CD8-positive, alpha-beta memory T cell (primary cell): ENCODE measurements at regions not wholly inside any gene's neighbourhood (a gene's known extent, or its start where the extent isn't known, plus 50 kb on each side); places are given as distances from the start of the nearest gene placed in this dataset.

ENCODE experiments used
- CTCF ChIA-PET: fragments of 350-600 bp; sonication (Branson Sonifier 250); formaldehyde crosslinking; loops from one replicate; lab custom pipeline; 2021; ENCODE audit warnings: antibody characterized with exemption; lab: Charles Lee
- POLR2A ChIA-PET: fragments of 350-600 bp; sonication (Branson Sonifier 250); formaldehyde crosslinking; loops from one replicate; lab custom pipeline; 2021; ENCODE audit warnings: antibody characterized with exemption; lab: Charles Lee
- DNase-seq, 5 donors: peaks; one replicate each; pipeline versions ENCODE4 v3.0.0 to v3.0.0-alpha.2; 2020 to 2022; ENCODE audit warnings: mixed read lengths in 1 of 5
- H3K27ac ChIP-seq: one replicate; pipeline ENCODE4 v1.7.0; 2013; ENCODE audit warnings: low read depth, mild to moderate bottlenecking, low read length, moderate library complexity
- H3K27me3 ChIP-seq: 2 replicates; pipeline ENCODE4 v1.7.0; 2013; ENCODE audit warnings: low read length, mild to moderate bottlenecking; ENCODE audit not compliant: insufficient read depth, poor library complexity, severe bottlenecking
- H3K36me3 ChIP-seq: 2 replicates; pipeline ENCODE4 v1.7.0; 2013; ENCODE audit warnings: mild to moderate bottlenecking, low read length, moderate library complexity; ENCODE audit not compliant: insufficient read depth
- H3K4me1 ChIP-seq: 2 replicates; pipeline ENCODE4 v1.7.0; 2013; ENCODE audit warnings: mild to moderate bottlenecking, low read length, moderate library complexity; ENCODE audit not compliant: insufficient read depth
- H3K4me3 ChIP-seq: 2 replicates; pipeline ENCODE4 v1.7.0; 2013; ENCODE audit warnings: mild to moderate bottlenecking, low read length
- H3K9me3 ChIP-seq: 2 replicates; pipeline ENCODE4 v1.7.0; 2013; ENCODE audit warnings: mild to moderate bottlenecking, low read length
- H3K27ac Mint-ChIP-seq, 8 donors: one replicate each; pipeline ENCODE4 v1.8.0; 2020 to 2021; ENCODE audit warnings: mixed read lengths in 8 of 8, mild to moderate bottlenecking in 6 of 8, inconsistent platforms in 3 of 8, moderate library complexity in 3 of 8
- H3K27me3 Mint-ChIP-seq, 2 donors: one replicate each; pipeline ENCODE4 v1.8.0; 2020 to 2021; ENCODE audit warnings: mixed read lengths in 2 of 2, mild to moderate bottlenecking in 1 of 2, moderate library complexity in 1 of 2
- H3K36me3 Mint-ChIP-seq, 3 donors: one replicate each; pipeline ENCODE4 v1.8.0; 2020 to 2021; ENCODE audit warnings: mixed read lengths in 3 of 3, inconsistent platforms in 1 of 3, mild to moderate bottlenecking in 1 of 3
- H3K4me1 Mint-ChIP-seq, 3 donors: one replicate each; pipeline ENCODE4 v1.8.0; 2020 to 2021; ENCODE audit warnings: mixed read lengths in 3 of 3, inconsistent platforms in 1 of 3, mild to moderate bottlenecking in 1 of 3
- H3K4me3 Mint-ChIP-seq, 7 donors: one replicate each; pipeline ENCODE4 v1.8.0; 2020 to 2021; ENCODE audit warnings: mixed read lengths in 7 of 7, mild to moderate bottlenecking in 6 of 7, moderate library complexity in 4 of 7, inconsistent platforms in 2 of 7
- H3K9me3 Mint-ChIP-seq, 5 donors: one replicate each; pipeline ENCODE4 v1.8.0; 2020 to 2022; ENCODE audit warnings: mixed read lengths in 5 of 5, mild to moderate bottlenecking in 3 of 5, moderate library complexity in 2 of 5, inconsistent platforms in 1 of 5

DNA sequence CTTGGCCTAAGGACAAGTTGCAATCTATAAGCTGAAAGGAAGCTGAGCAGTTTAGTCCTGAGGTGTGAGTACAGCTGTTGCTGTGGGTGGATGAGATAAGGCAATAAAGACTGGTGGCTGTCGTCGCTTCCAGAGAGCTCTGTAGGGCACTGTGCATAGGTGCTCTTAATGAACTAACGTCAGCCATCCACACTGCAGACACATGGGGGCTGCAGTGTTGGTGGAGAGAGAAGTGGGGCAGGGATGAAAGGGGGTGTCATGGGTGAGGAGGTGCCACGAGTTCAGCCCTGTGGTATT is 139.9 kb upstream of the IRX3 start:
- no peak overlapping the region for H3K4me3 ChIP-seq
- no peak for DNase-seq
- POLR2A ChIA-PET: no interaction called here
- H3K9me3 ChIP-seq: no peaks in the 10 kb centered on the region
- H3K36me3 Mint-ChIP-seq: no peaks in the 10 kb centered on the region
- no peak overlapping the region for H3K27ac ChIP-seq
- CTCF ChIA-PET: no interaction called here
- peaks cover 0 to 14% (median 8%) of the 10 kb centered on the region in 5 donors for H3K9me3 Mint-ChIP-seq
- H3K4me1 Mint-ChIP-seq: no peaks in the 10 kb centered on the region
- H3K36me3 ChIP-seq: no peaks in the 10 kb centered on the region
- H3K27me3 ChIP-seq: no peaks in the 10 kb centered on the region
- no peak overlapping the region for H3K27ac Mint-ChIP-seq
- H3K4me1 ChIP-seq: no peaks in the 10 kb centered on the region
- H3K4me3 Mint-ChIP-seq: no peak overlapping the region
- peaks cover 17 to 21% of the 10 kb centered on the region in 2 donors for H3K27me3 Mint-ChIP-seq

DNA sequence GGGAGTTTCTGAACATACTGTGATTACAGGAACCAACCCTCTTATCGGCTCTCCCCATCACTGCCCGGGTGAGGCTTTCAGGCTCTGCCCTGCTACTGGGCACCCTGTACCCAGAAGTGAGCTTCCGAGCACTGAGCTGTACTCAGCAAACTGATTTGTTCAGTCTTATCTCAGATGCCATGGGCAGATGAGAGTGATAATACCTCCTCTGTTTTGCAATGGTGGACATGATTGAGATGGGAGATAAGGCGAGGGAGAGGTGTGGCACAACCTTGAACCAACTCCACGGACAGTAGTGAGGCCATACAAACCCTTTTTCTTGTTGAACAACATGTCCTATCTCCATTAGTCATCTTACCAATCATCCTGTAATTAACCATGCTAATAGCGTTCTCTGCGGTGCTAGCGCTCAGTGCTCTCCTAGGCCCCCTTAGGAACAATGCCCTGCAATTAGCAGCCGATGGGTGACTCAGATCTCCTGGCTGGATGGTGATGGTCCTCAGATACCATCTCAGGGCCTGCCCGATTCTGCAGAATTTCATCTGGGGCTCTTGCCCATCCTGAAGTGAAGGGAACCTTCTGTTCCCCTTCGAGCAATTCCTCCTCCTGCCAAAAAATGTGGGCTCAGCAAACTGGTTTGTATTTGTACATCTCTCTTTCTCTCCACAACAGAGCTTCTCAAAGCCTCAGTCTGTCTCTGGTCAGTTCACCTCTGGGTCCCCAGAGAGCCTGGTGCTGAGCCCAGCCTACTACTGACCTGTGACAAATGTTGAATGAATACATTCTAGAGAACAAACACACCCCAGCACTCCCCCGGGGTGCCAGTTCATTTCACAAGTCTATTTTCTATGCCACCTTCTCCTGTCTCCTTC is 139.3 kb upstream of the IRX3 start:
- Histone ChIP-seq H3K4me3 (no peak overlapping the region), H3K4me1 (no peaks in the 10 kb centered on the region), H3K9me3 (no peaks in the 10 kb centered on the region), H3K27me3 (no peaks in the 10 kb centered on the region), H3K27ac (no peak overlapping the region), H3K36me3 (no peaks in the 10 kb centered on the region)
- CTCF ChIA-PET: no interaction called here
- H3K27me3 Mint-ChIP-seq: peaks cover 17 to 21% of the 10 kb centered on the region in 2 donors
- no peak overlapping the region for H3K4me3 Mint-ChIP-seq
- no peak for DNase-seq
- H3K27ac Mint-ChIP-seq: no peak overlapping the region
- H3K4me1 Mint-ChIP-seq: no peaks in the 10 kb centered on the region
- POLR2A ChIA-PET: no interaction called here
- H3K36me3 Mint-ChIP-seq: no peaks in the 10 kb centered on the region
- peaks cover 0 to 11% (median 8%) of the 10 kb centered on the region in 5 donors for H3K9me3 Mint-ChIP-seq

DNA sequence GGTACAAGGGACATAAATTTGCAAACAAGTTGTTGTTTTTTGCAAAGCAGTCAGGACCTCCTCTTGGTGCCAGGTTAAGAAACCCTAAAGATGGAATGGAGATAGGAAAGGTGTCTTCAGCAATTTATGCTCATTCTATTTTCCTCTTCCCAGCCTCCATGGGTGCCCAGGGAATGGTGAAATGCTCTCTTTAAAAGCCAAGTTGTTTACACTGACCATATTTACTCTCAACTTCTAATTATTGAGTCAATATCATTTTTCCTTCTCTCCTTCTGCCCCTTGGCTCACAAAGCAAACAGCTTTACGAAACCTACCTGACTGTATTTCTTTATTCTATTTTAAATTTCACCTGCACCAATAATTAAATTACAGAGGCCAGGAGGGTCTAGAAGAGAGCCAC is 138.5 kb upstream of the IRX3 start:
- H3K4me3 Mint-ChIP-seq: no peak overlapping the region
- H3K9me3 Mint-ChIP-seq: peaks cover 0 to 8% (median 4%) of the 10 kb centered on the region in 5 donors
- Histone ChIP-seq H3K27me3 (no peaks in the 10 kb centered on the region), H3K4me1 (no peaks in the 10 kb centered on the region), H3K4me3 (no peak overlapping the region), H3K27ac (no peak overlapping the region), H3K36me3 (no peaks in the 10 kb centered on the region), H3K9me3 (no peaks in the 10 kb centered on the region)
- ChIA-PET CTCF (no interaction called here), POLR2A (no interaction called here)
- no peak for DNase-seq
- H3K27ac Mint-ChIP-seq: no peak overlapping the region
- no peaks in the 10 kb centered on the region for H3K36me3 Mint-ChIP-seq
- H3K4me1 Mint-ChIP-seq: no peaks in the 10 kb centered on the region
- peaks cover 16 to 20% of the 10 kb centered on the region in 2 donors for H3K27me3 Mint-ChIP-seq

DNA sequence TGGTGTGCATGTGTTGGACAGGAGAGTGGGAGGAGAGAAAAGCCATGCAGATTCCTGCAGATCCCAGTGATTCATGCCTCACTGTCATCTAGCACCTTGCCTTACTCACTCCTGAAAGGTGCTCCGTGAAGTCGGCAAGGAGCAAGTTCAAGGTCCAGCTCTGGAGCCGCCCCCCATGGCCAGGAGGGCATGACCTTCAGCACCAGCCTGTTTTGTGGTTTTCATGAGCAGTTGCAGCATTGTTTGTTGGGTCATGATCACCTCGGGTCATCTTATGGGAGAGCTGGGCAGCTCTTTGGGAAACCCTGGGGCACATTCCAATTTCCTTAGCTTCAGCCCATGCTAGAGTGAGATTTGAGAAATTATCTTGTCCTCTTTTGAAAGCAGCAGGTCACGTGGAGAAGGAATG is 137.5 kb upstream of the IRX3 start:
- no peaks in the 10 kb centered on the region for H3K4me1 Mint-ChIP-seq
- H3K36me3 Mint-ChIP-seq: no peaks in the 10 kb centered on the region
- no peak overlapping the region for H3K27ac ChIP-seq
- no peaks in the 10 kb centered on the region for H3K27me3 ChIP-seq
- peaks cover 0 to 4% (median 0%) of the 10 kb centered on the region in 5 donors for H3K9me3 Mint-ChIP-seq
- POLR2A ChIA-PET: no interaction called here
- no peaks in the 10 kb centered on the region for H3K36me3 ChIP-seq
- CTCF ChIA-PET: no interaction called here
- H3K4me3 ChIP-seq: no peak overlapping the region
- no peaks in the 10 kb centered on the region for H3K9me3 ChIP-seq
- H3K4me3 Mint-ChIP-seq: no peak overlapping the region
- H3K27ac Mint-ChIP-seq: no peak overlapping the region
- peaks cover 12 to 18% of the 10 kb centered on the region in 2 donors for H3K27me3 Mint-ChIP-seq
- no peaks in the 10 kb centered on the region for H3K4me1 ChIP-seq
- no peak for DNase-seq

DNA sequence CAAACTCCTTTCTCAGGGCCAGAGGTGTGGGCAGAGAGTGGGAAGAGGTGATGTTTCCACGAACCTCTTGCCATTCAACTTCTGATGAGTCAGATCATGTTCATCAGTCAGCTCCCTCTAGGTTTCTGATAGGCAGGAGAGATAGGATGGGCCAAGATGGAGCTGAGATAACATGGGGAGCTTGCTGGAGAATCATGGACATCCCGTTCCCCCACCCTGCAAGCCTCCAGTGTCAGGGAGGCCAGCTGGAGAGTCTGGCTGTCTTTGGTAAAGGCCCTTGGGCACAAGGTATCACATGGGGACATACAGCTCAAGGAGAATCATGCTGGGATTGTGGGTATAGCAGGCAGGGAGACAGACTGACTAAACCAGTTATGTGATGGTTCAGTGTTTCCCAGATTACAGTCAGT is 136.0 kb upstream of the IRX3 start:
- Histone ChIP-seq H3K9me3 (no peaks in the 10 kb centered on the region), H3K27ac (no peak overlapping the region), H3K4me3 (no peak overlapping the region), H3K4me1 (no peaks in the 10 kb centered on the region), H3K27me3 (no peaks in the 10 kb centered on the region), H3K36me3 (no peaks in the 10 kb centered on the region)
- Mint-ChIP-seq H3K36me3 (no peaks in the 10 kb centered on the region), H3K9me3 (no peaks in the 10 kb centered on the region), H3K27me3 (peaks cover 5 to 14% of the 10 kb centered on the region in 2 donors), H3K4me3 (no peak overlapping the region), H3K27ac (no peak overlapping the region), H3K4me1 (no peaks in the 10 kb centered on the region)
- CTCF ChIA-PET: no interaction called here
- POLR2A ChIA-PET: no interaction called here
- no peak for DNase-seq

DNA sequence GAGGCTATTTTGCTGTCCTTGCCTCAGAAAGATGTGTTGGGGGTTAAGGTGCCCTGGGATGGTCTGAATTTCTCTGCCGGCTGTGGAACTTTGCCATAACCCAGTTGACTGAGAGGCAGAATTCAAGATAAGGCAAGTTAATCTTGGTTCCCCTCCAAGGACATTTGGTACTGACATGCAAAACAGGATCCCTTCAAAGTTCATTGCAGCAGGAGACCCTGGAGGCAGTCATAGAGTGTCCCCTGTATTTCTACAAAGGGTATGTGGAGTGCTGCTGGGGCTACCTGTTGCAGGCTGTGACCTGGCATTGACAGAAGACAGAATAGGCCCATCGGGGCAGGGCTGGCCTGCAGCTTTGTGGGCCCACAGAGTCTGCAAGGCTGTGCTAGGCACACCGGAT is 135.6 kb upstream of the IRX3 start:
- Histone ChIP-seq H3K36me3 (no peaks in the 10 kb centered on the region), H3K27me3 (no peaks in the 10 kb centered on the region), H3K4me1 (no peaks in the 10 kb centered on the region), H3K27ac (no peak overlapping the region), H3K4me3 (no peak overlapping the region), H3K9me3 (no peaks in the 10 kb centered on the region)
- no peak overlapping the region for H3K4me3 Mint-ChIP-seq
- H3K4me1 Mint-ChIP-seq: no peaks in the 10 kb centered on the region
- no peaks in the 10 kb centered on the region for H3K9me3 Mint-ChIP-seq
- no peak for DNase-seq
- H3K36me3 Mint-ChIP-seq: no peaks in the 10 kb centered on the region
- no peak overlapping the region for H3K27ac Mint-ChIP-seq
- POLR2A ChIA-PET: no interaction called here
- CTCF ChIA-PET: no interaction called here
- H3K27me3 Mint-ChIP-seq: peaks cover 5 to 14% of the 10 kb centered on the region in 2 donors

DNA sequence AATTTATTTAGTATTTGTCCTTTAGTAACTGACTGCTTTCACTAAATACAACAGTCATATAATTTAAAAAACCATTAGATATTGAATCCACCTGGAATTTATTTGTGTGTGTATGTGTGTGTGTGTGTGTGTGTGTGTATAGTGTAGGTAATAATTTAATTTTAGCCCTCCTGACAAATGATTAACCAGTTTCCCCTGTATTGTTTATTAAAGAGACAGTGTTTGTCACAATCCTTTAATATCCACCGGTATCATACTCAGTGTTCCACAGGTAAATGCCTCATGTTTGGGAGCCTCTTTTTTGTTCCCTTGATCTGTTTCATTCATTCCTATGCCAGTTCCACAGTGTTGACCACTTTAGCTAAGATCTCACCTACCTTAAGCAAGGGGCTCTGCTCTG is 134.6 kb upstream of the IRX3 start:
- no peak overlapping the region for H3K4me3 Mint-ChIP-seq
- H3K9me3 Mint-ChIP-seq: no peaks in the 10 kb centered on the region
- H3K36me3 Mint-ChIP-seq: no peaks in the 10 kb centered on the region
- H3K27ac Mint-ChIP-seq: no peak overlapping the region
- no peaks in the 10 kb centered on the region for H3K9me3 ChIP-seq
- H3K27ac ChIP-seq: no peak overlapping the region
- H3K36me3 ChIP-seq: no peaks in the 10 kb centered on the region
- CTCF ChIA-PET: no interaction called here
- H3K27me3 ChIP-seq: no peaks in the 10 kb centered on the region
- POLR2A ChIA-PET: no interaction called here
- peaks cover 2 to 9% of the 10 kb centered on the region in 2 donors for H3K27me3 Mint-ChIP-seq
- DNase-seq: no peak
- no peaks in the 10 kb centered on the region for H3K4me1 ChIP-seq
- no peak overlapping the region for H3K4me3 ChIP-seq
- H3K4me1 Mint-ChIP-seq: no peaks in the 10 kb centered on the region

DNA sequence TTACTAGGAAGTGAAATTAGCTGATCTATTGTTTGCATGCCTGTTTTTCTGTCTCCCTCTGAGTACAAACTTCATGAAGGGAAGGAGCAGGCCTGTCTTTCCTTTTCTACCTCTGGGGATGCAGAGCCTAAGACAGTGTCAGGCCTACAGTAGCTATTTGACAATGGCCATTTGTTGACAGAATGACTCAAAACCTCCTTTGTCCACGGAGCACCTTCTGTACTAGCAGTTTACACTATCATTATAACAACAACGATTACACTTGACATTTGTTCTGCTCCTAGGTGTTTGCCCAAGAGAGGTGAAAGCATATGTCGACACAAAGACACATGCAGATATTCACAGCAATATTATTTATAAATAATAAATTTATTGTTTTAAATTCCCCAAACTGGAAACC is 132.3 kb upstream of the IRX3 start:
- Mint-ChIP-seq H3K36me3 (no peaks in the 10 kb centered on the region), H3K4me3 (no peak overlapping the region), H3K27me3 (peaks cover 2 to 3% of the 10 kb centered on the region in 2 donors), H3K4me1 (no peaks in the 10 kb centered on the region), H3K9me3 (no peaks in the 10 kb centered on the region), H3K27ac (no peak overlapping the region)
- DNase-seq: no peak
- Histone ChIP-seq H3K4me1 (no peaks in the 10 kb centered on the region), H3K27me3 (no peaks in the 10 kb centered on the region), H3K9me3 (no peaks in the 10 kb centered on the region), H3K36me3 (no peaks in the 10 kb centered on the region), H3K4me3 (no peak overlapping the region), H3K27ac (no peak overlapping the region)
- ChIA-PET CTCF (no interaction called here), POLR2A (no interaction called here)
